Sigmoid colon (tissue), 6 donors: ENCODE measurements at regions not wholly inside any gene's neighbourhood (a gene's known extent, or its start where the extent isn't known, plus 50 kb on each side); places are given as distances from the start of the nearest gene placed in this dataset.

Source experiments
- DNase-seq: peaks from one replicate; pipeline ENCODE4 v3.0.0-alpha.2; 2019
- H3K27ac ChIP-seq, 4 donors: fragments of 200-600 bp; sonication (generic); one replicate each; pipeline ENCODE4 v1.5.1; 2016 to 2019; ENCODE audit warnings: mild to moderate bottlenecking in 1 of 4
- H3K27me3 ChIP-seq, 3 donors: fragments of 200-600 bp; sonication (generic); one replicate each; pipeline ENCODE4 v1.5.1; 2019; ENCODE audit warnings: mild to moderate bottlenecking in 1 of 3
- H3K36me3 ChIP-seq, 4 donors: fragments of 200-600 bp; sonication (generic); one replicate each; pipeline ENCODE4 v1.5.1; 2016 to 2019
- H3K4me1 ChIP-seq, 4 donors: fragments of 200-600 bp; sonication (generic); one replicate each; pipeline ENCODE4 v1.5.1; 2017 to 2019
- H3K4me3 ChIP-seq, 4 donors: fragments of 200-600 bp; sonication (generic); one replicate each; pipeline ENCODE4 v1.5.1; 2017 to 2019; ENCODE audit warnings: mild to moderate bottlenecking in 2 of 4, moderate library complexity in 1 of 4
- H3K9me3 ChIP-seq, 4 donors: fragments of 200-600 bp in 3 of 4; sonication (generic) in 3 of 4; one replicate each; pipeline versions ENCODE4 v1.5.1 to v1.6.1; 2013 to 2019
- EP300 ChIP-seq, 4 donors: sonication (generic); formaldehyde crosslinking; IDR thresholded peaks; one replicate each; pipeline ENCODE4 v1.6.1; 2017; ENCODE audit warnings: antibody characterized with exemption in 4 of 4
- POLR2A ChIP-seq, 2 donors: fragments of 450-650 bp; IDR thresholded peaks; one replicate each; pipeline ENCODE4 v1.6.1; 2016; ENCODE audit warnings: antibody characterized with exemption in 2 of 2, mild to moderate bottlenecking in 2 of 2, moderate library complexity in 2 of 2
- POLR2AphosphoS5 ChIP-seq, 4 donors: sonication (generic); formaldehyde crosslinking; IDR thresholded peaks; one replicate each; pipeline ENCODE4 v1.6.1; 2017; ENCODE audit warnings: antibody characterized with exemption in 4 of 4
- WGBS, 2 donors: extraction: QIAGEN DNeasy Blood & Tissue Kit; methylation state at CpG; one replicate each; pipeline ENCODE4 v1.1.7; 2013; 5-methylcytosine and 5-hydroxymethylcytosine counted together
- intact Hi-C: fragments of 100-400 bp; cut with DNase I; formaldehyde crosslinking; loops from one replicate; pipeline ENCODE4 v1.15.1; 2023
- TF ChIP-seq, protein P1 (sequence below), 4 experiments: fragments of 450-650 bp in 3 of 4; fragments of 200-600 bp in 1 of 4; IDR thresholded peaks; one replicate each; pipeline ENCODE4 v1.5.1; 2016 to 2019; ENCODE audit warnings: antibody characterized with exemption in 4 of 4, mild to moderate bottlenecking in 3 of 4, moderate library complexity in 2 of 4
- donor health status: healthy with polysubstance abuse.
- donor health status: healthy.

DNA sequence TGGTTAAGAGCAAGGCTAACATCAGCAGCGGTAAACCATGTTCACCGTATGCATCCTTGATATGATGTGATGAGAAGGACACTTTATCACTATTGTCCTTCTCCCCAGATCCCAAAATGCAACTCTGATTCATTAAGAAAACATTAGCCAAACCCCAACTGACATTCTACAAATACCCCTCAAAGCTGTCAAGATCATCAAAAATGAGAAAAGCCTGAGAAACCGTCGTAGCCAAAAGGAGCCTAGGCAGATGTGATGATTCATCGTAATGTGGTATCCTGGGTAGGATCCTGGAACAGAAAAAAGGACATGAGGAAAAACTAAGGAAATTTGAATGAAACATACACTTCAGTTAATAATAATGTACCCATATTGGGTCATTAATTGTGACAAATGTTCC, 67.3 kb upstream of the ST6GAL2 start:
- no peak for DNase-seq
- Histone ChIP-seq H3K4me1 (no peaks in the 10 kb centered on the region), H3K4me3 (no peak overlapping the region), H3K36me3 (no peaks in the 10 kb centered on the region), H3K9me3 (no peaks in the 10 kb centered on the region), H3K27me3 (no peaks in the 10 kb centered on the region), H3K27ac (no peak overlapping the region)
- 93 to 97% methylated on average over 5 of the region's 5 CpGs for WGBS, 2 donors
- intact Hi-C loops: no loop called here
- no peak for TF ChIP-seq POLR2AphosphoS5 (IDR thresholded peaks at IDR 0.05)
- TF ChIP-seq, protein P1, sequence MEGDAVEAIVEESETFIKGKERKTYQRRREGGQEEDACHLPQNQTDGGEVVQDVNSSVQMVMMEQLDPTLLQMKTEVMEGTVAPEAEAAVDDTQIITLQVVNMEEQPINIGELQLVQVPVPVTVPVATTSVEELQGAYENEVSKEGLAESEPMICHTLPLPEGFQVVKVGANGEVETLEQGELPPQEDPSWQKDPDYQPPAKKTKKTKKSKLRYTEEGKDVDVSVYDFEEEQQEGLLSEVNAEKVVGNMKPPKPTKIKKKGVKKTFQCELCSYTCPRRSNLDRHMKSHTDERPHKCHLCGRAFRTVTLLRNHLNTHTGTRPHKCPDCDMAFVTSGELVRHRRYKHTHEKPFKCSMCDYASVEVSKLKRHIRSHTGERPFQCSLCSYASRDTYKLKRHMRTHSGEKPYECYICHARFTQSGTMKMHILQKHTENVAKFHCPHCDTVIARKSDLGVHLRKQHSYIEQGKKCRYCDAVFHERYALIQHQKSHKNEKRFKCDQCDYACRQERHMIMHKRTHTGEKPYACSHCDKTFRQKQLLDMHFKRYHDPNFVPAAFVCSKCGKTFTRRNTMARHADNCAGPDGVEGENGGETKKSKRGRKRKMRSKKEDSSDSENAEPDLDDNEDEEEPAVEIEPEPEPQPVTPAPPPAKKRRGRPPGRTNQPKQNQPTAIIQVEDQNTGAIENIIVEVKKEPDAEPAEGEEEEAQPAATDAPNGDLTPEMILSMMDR (IDR thresholded peaks at IDR 0.05): no peak
- no peak for TF ChIP-seq EP300 (IDR thresholded peaks at IDR 0.05)
- TF ChIP-seq POLR2A (IDR thresholded peaks at IDR 0.05): no peak

DNA sequence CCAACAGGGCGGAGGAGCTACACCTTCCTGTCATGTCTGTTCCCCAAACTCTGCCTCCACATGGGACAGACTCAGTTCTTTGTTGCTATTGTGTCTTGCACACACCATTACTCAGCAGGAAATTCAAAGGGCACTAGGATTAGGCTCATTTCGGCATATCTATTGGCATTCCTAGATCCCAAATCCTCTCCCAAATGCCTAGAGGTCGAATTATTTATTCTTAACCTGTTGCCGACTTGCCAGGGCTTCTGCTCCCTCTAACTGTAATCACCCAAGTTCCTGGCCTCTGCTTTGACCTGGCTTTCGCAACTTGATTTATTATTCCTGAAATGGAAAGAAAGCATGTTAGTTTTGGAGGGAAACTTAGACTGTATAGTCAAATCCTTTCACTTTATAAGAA, 67.8 kb upstream of the ST6GAL2 start:
- H3K27ac ChIP-seq: no peak overlapping the region
- TF ChIP-seq, protein P1 (IDR thresholded peaks at IDR 0.05): no peak
- no peak for TF ChIP-seq POLR2AphosphoS5 (IDR thresholded peaks at IDR 0.05)
- TF ChIP-seq EP300 (IDR thresholded peaks at IDR 0.05): no peak
- TF ChIP-seq POLR2A (IDR thresholded peaks at IDR 0.05): no peak
- H3K36me3 ChIP-seq: no peaks in the 10 kb centered on the region
- H3K9me3 ChIP-seq: no peaks in the 10 kb centered on the region
- intact Hi-C loops: no loop called here
- H3K4me1 ChIP-seq: no peaks in the 10 kb centered on the region
- no peak overlapping the region for H3K4me3 ChIP-seq
- DNase-seq: no peak
- 71 to 75% methylated on average over 5 of the region's 5 CpGs for WGBS, 2 donors
- H3K27me3 ChIP-seq: no peaks in the 10 kb centered on the region

DNA sequence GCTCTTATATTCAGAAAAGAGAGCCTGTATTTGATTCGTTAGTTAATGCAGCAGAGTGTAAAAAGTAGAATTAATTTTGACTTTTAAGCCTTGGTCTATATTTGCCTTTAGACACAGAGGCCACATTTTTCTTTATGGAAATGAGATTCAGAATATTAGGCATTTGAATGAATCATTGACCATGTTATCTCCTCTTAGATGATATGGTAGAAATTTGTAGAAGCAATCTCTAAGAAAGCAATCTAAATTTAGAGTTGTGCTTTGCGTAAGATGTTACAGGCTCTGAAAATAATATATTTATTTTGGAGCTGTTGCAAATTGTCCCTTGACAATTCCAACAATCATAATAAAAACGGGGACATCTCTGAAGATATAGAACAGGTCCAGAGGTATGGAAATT, 68.3 kb upstream of the ST6GAL2 start:
- H3K27me3 ChIP-seq: no peaks in the 10 kb centered on the region
- H3K4me1 ChIP-seq: no peaks in the 10 kb centered on the region
- WGBS, 2 donors: 74 to 78% methylated on average over 3 of the region's 3 CpGs
- H3K36me3 ChIP-seq: no peaks in the 10 kb centered on the region
- no peak overlapping the region for H3K27ac ChIP-seq
- TF ChIP-seq, protein P1 (IDR thresholded peaks at IDR 0.05): no peak
- TF ChIP-seq POLR2A (IDR thresholded peaks at IDR 0.05) (no peak), EP300 (IDR thresholded peaks at IDR 0.05) (no peak), POLR2AphosphoS5 (IDR thresholded peaks at IDR 0.05) (no peak)
- no peak for DNase-seq
- H3K9me3 ChIP-seq: no peaks in the 10 kb centered on the region
- intact Hi-C loops: no loop called here
- H3K4me3 ChIP-seq: no peak overlapping the region

DNA sequence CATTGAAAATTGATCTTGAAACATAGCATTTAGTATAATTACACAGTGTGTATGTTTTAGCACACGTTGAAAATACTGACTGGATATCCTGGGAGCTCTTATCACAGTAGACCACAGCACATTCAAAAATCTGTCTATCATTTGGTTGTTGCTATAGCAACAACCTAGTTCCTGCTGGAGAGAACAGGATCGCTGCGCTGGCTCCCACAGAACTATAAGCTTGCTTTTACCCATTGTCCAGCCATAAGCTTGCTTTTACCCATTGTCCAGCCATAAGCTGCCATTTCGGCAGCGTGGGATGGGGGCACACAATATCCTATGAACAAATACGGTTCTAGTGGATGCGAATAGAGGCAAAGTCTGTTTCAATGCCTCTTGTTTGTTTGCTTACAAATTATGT, 70.4 kb upstream of the ST6GAL2 start:
- WGBS, 2 donors: 86 to 90% methylated on average over 7 of the region's 7 CpGs
- TF ChIP-seq, protein P1 (IDR thresholded peaks at IDR 0.05): no peak
- TF ChIP-seq POLR2AphosphoS5 (IDR thresholded peaks at IDR 0.05) (no peak), EP300 (IDR thresholded peaks at IDR 0.05) (no peak), POLR2A (IDR thresholded peaks at IDR 0.05) (no peak)
- intact Hi-C loops: no loop called here

DNA sequence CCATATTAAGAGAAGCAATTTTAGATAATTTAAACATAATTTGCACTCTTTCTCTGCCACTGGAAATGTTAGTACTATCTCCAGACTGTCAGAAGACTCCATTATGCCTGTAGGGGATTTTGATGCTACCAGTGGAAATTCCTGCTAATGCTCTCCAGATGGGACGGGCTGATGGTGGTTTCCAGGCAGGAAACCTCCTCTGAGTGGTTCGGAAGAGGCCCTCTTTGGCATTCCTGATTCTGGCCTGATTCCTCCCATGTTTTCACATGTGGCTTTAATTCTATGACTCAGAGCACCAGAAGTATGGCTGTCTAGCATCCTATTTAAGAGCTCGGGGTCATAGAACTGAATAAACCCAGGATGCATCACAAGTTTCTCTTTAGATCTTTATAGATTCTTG, 70.9 kb upstream of the ST6GAL2 start:
- TF ChIP-seq EP300 (IDR thresholded peaks at IDR 0.05) (no peak), POLR2AphosphoS5 (IDR thresholded peaks at IDR 0.05) (no peak), POLR2A (IDR thresholded peaks at IDR 0.05) (no peak)
- TF ChIP-seq, protein P1 (IDR thresholded peaks at IDR 0.05): no peak
- Histone ChIP-seq H3K4me1 (peaks cover 0 to 9% (median 0%) of the 10 kb centered on the region in 4 donors), H3K36me3 (no peaks in the 10 kb centered on the region), H3K9me3 (no peaks in the 10 kb centered on the region), H3K4me3 (no peak overlapping the region), H3K27ac (no peak overlapping the region), H3K27me3 (no peaks in the 10 kb centered on the region)
- 77 to 81% methylated on average over 3 of the region's 3 CpGs for WGBS, 2 donors
- no peak for DNase-seq
- intact Hi-C loops: no loop called here

More for the DNA sequence above, 70.4 kb upstream of the ST6GAL2 start:
- Histone ChIP-seq H3K4me1 (peaks cover 0 to 9% (median 0%) of the 10 kb centered on the region in 4 donors), H3K9me3 (no peaks in the 10 kb centered on the region), H3K36me3 (no peaks in the 10 kb centered on the region), H3K27ac (no peak overlapping the region), H3K27me3 (no peaks in the 10 kb centered on the region), H3K4me3 (no peak overlapping the region)
- no peak for DNase-seq
